ENCODE measurements at regions not wholly inside any gene's neighbourhood (a gene's known extent, or its start where the extent isn't known, plus 50 kb on each side); places are given as distances from the start of the nearest gene placed in this dataset.
"Not testable (repeated sequence)": the region's sequence is repeated elsewhere in the genome, so short reads cannot be mapped to it uniquely, and the experiment has no call there.

- Histone ChIP-seq H3K4me3 (no peak overlapping the region), H3K36me3 (no peaks in the 10 kb centered on the region), H3K4me1 (ENCODE audit: low read depth) (no peaks in the 10 kb centered on the region), H3K27ac (no peak overlapping the region), H3K27me3 (no peaks in the 10 kb centered on the region), H3K9me3 (ENCODE audit: low read depth) (no peaks in the 10 kb centered on the region)
- DNase-seq (ENCODE audit: low read depth in 1 of 2, low spot score in 1 of 2): no peak
- no peak for TF ChIP-seq CTCF (IDR thresholded peaks at IDR 0.05; ENCODE audit: low read depth, low read length)
Measured at GRCh38 chr18:71237641-71238040, 948.8 kb downstream of the SOCS6 start.

GRCh38 chr18:71233177-71233576, 944.3 kb downstream of the SOCS6 start:
- TF ChIP-seq CTCF (IDR thresholded peaks at IDR 0.05; ENCODE audit: low read depth, low read length): no peak

GRCh38 chr18:71223486-71223885, 934.6 kb downstream of the SOCS6 start:
- no peak overlapping the region for H3K4me3 ChIP-seq
- peak in 1 of 2 donors; percentile 55 for DNase-seq (ENCODE audit: low read depth in 1 of 2, low spot score in 1 of 2)
- no peak for TF ChIP-seq CTCF (IDR thresholded peaks at IDR 0.05; ENCODE audit: low read depth, low read length)
- no peaks in the 10 kb centered on the region for H3K36me3 ChIP-seq
- no peaks in the 10 kb centered on the region for H3K27me3 ChIP-seq
- H3K9me3 ChIP-seq (ENCODE audit: low read depth): no peaks in the 10 kb centered on the region
- no peak overlapping the region for H3K27ac ChIP-seq
- no peaks in the 10 kb centered on the region for H3K4me1 ChIP-seq (ENCODE audit: low read depth)

More at GRCh38 chr18:71233177-71233576, 944.3 kb downstream of the SOCS6 start:
- DNase-seq (ENCODE audit: low read depth in 1 of 2, low spot score in 1 of 2): no peak
- H3K36me3 ChIP-seq: no peaks in the 10 kb centered on the region
- no peaks in the 10 kb centered on the region for H3K4me1 ChIP-seq (ENCODE audit: low read depth)
- no peaks in the 10 kb centered on the region for H3K27me3 ChIP-seq
- H3K9me3 ChIP-seq (ENCODE audit: low read depth): no peaks in the 10 kb centered on the region
- H3K4me3 ChIP-seq: no peak overlapping the region
- H3K27ac ChIP-seq: no peak overlapping the region

GRCh38 chr18:71221405-71221804, 932.6 kb downstream of the SOCS6 start:
- Histone ChIP-seq H3K4me3 (no peak overlapping the region), H3K9me3 (ENCODE audit: low read depth) (no peaks in the 10 kb centered on the region), H3K36me3 (no peaks in the 10 kb centered on the region), H3K27ac (no peak overlapping the region), H3K27me3 (no peaks in the 10 kb centered on the region), H3K4me1 (ENCODE audit: low read depth) (no peaks in the 10 kb centered on the region)
- TF ChIP-seq CTCF (IDR thresholded peaks at IDR 0.05; ENCODE audit: low read depth, low read length): no peak
- DNase-seq (ENCODE audit: low read depth in 1 of 2, low spot score in 1 of 2): no peak

- H3K27ac ChIP-seq; H3K27me3 ChIP-seq; H3K36me3 ChIP-seq; DNase-seq (ENCODE audit: low read depth in 1 of 2, low spot score in 1 of 2); H3K9me3 ChIP-seq (ENCODE audit: low read depth); H3K4me3 ChIP-seq; H3K4me1 ChIP-seq (ENCODE audit: low read depth): not testable (repeated sequence)
Measured at GRCh38 chr18:71212739-71213138, 923.9 kb downstream of the SOCS6 start.

- H3K9me3 ChIP-seq (ENCODE audit: low read depth): no peaks in the 10 kb centered on the region
- no peak for TF ChIP-seq CTCF (IDR thresholded peaks at IDR 0.05; ENCODE audit: low read depth, low read length)
Measured at GRCh38 chr18:71212222-71212621, 923.4 kb downstream of the SOCS6 start.

More at GRCh38 chr18:71212222-71212621, 923.4 kb downstream of the SOCS6 start:
- no peak for DNase-seq (ENCODE audit: low read depth in 1 of 2, low spot score in 1 of 2)
- H3K4me3 ChIP-seq: no peak overlapping the region
- no peaks in the 10 kb centered on the region for H3K4me1 ChIP-seq (ENCODE audit: low read depth)
- H3K27me3 ChIP-seq: no peaks in the 10 kb centered on the region
- H3K27ac ChIP-seq: no peak overlapping the region
- no peaks in the 10 kb centered on the region for H3K36me3 ChIP-seq

Measured in cardiac muscle cell (in vitro differentiated cells and primary cell).